ENCODE measurements at regions not wholly inside any gene's neighbourhood (a gene's known extent, or its start where the extent isn't known, plus 50 kb on each side); places are given as distances from the start of the nearest gene placed in this dataset.

DNA sequence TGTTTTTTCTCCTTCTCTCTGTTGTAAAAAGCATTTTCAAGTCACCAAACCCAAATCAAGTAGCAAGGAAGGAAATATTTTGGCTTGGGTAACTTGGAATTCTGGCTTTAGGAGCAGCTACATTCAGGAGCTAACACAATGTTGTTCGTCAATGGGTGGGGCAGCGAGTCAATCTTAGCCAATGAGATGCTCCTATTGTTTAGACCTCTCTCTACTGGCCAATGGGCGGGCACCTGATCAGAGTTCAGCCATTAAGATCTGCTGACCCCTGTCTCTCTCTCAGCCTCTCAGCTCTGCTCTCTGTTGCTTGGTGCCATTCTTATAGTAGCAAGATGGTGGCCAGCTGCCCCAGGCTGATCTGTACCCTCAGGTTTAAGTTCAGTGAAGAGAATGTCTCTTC is 83.2 kb downstream of the IRX3 start:
- ATAC-seq = no peak
- no peaks in the 10 kb centered on the region for H3K36me3 ChIP-seq (ENCODE audit: low read depth)
- DNase-seq = no peak
- H3K4me3 ChIP-seq = no peak overlapping the region
- no peaks in the 10 kb centered on the region for H3K9me3 ChIP-seq
- H3K4me1 ChIP-seq (ENCODE audit: low read depth) = no peaks in the 10 kb centered on the region
- TF ChIP-seq, protein P1, sequence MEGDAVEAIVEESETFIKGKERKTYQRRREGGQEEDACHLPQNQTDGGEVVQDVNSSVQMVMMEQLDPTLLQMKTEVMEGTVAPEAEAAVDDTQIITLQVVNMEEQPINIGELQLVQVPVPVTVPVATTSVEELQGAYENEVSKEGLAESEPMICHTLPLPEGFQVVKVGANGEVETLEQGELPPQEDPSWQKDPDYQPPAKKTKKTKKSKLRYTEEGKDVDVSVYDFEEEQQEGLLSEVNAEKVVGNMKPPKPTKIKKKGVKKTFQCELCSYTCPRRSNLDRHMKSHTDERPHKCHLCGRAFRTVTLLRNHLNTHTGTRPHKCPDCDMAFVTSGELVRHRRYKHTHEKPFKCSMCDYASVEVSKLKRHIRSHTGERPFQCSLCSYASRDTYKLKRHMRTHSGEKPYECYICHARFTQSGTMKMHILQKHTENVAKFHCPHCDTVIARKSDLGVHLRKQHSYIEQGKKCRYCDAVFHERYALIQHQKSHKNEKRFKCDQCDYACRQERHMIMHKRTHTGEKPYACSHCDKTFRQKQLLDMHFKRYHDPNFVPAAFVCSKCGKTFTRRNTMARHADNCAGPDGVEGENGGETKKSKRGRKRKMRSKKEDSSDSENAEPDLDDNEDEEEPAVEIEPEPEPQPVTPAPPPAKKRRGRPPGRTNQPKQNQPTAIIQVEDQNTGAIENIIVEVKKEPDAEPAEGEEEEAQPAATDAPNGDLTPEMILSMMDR (IDR thresholded peaks at IDR 0.05) = no peak
- intact Hi-C loops (cut with DNase I, micrococcal nuclease) = no loop called here
